HG03025 (cell line): ENCODE measurements at regions not wholly inside any gene's neighbourhood (a gene's known extent, or its start where the extent isn't known, plus 50 kb on each side); places are given as distances from the start of the nearest gene placed in this dataset.

Experiments used
- ATAC-seq: cut with Tn5 transposase; IDR thresholded peaks from one replicate; pipeline ENCODE4 v1.9.1; 2021; ENCODE audit warnings: mild to moderate bottlenecking, moderate library complexity; ENCODE audit not compliant: unreplicated experiment, low FRiP score

DNA sequence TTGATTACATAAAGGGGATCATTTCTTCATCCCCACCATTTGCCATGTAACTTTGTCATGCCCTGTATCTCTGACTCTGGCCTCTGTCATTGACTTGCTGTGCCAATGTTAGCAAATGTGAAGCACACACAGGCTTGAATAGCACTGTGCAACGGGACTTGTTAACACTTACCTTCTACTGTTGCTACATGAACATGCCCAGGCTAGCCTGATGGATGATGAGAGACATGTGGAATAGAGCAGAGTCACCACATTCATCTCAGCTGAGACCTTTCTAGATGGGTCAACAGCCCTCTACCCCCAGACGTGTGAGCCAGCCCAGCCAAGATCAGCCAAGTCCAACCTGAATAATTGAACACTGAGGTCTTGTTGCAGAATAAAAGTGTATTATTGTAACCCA, 162.1 kb upstream of the SALL1 start:
- ATAC-seq: no peak

DNA sequence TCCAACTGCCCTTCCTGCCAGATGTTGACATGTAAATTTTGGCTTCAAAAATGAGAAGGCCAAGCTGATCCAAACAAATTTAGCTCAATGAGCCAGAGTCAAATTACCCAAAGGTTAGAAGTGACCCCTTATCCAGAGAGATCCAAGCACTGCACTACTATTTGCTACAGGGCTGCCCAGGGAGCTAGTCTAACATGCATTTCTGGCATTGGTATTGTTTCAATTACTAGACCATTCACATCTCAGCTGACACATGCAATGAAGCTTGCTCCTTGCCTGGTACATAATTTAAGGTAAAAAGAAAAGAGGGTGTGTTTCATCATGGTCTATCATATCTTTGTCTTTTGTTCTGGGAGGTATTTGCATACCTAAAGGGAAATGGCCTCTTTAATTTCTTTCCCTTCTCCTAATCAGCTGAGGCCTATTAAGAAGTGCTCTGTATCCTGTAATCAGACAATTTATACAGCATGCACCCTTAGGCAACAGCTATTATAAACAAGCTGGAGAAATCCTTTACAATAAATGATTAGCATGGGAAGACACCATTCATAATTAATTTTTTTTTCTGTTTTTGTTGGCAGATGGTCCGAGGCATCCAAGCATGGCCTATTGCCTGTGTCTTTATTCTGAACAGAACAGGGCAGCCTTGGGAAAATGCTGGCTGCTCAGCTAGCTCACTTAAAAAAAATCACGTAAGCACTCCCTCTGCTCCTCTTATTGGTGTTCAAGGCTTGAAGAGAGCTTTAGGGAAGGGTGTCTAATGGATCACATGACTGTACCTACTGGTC, 161.5 kb upstream of the SALL1 start:
- ATAC-seq: no peak

DNA sequence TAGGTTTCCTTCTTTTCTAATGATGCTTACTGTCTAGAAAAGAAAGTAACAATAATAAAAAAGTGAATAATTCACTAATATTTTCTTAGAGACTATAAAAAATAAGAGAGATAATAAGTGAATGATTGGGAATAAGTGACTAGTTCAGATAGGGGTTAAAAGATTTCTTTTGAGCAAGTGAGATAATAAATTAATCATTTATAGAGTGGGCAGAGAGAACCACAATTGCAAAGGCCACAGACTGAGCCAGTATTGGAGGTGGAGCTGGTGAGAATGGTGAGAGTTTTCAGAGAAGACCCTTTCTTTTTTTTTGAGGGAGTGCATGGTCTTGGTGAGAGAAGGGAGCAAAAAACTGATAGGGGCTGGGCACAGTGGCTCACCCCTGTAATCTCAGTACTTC, 159.1 kb upstream of the SALL1 start:
- no peak for ATAC-seq

DNA sequence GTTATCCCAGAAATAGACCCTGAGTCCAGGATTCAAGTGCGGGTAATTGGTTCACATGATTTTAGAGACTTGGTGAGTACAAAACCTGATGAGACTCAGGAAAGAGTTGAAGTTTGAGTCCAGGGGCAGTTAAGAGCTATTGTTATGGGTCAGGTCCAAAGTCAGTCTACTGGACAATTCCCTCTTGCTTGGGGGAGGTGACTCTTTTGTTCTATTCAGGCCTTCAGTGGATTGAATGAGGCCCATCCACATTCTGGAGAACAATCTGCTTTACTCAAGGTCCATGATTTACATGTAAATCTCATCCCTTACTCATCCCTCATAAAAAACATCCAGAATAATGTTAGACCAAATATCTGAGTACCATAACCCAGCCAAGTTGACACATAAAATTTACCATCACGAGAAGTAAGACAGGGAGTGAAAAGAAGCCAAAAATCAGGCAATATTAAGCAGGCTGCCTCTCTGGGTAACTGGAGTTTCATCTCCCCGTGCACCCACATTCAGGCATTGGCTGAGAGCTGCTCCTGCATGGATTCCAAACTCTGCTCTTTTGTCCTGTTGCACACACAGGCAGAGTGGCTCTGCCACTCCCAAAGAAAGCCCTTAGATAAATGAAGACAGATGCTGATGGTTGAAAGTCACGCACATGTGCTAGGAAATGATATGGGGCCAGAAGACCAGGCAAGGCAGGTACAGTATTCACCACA, 156.0 kb upstream of the SALL1 start:
- no peak for ATAC-seq

DNA sequence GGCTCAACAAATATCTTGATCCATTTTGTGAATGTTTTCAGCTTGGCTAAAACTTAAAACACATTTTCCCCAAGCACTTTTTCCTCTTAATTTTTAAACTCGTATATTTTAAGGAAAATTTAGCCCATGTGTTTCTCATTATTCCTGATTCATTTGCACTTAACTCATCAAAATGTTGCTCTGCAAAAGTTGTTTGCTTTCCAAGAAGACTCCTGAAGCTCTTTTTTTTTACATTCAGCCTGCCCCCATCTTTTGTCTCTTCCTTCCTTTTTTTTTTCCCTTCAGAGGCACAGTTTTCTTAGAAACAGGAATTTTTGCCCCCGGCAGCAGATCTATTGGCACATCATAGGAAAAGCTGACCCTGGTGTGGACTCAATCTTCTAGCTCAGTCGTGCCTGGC, 155.0 kb upstream of the SALL1 start:
- no peak for ATAC-seq

DNA sequence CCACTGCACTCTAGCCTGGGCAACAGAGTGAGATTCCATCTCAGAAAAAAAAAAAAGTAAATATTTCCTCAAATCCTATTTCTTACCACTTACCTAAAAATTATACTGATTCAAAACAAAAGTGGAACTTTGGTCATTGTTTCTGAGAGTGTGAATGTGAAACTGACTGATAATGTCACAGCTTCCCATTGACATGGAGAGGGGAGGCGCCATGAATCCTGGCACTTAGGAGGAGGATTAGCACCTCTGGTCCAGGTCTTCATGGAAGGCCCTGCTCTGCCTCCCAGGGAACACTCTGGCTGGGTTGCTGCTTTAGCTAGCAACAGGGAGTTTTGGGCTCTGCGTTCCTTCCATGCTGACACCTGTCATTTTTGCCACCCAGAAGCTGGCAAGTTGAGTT, 154.3 kb upstream of the SALL1 start:
- ATAC-seq: no peak

DNA sequence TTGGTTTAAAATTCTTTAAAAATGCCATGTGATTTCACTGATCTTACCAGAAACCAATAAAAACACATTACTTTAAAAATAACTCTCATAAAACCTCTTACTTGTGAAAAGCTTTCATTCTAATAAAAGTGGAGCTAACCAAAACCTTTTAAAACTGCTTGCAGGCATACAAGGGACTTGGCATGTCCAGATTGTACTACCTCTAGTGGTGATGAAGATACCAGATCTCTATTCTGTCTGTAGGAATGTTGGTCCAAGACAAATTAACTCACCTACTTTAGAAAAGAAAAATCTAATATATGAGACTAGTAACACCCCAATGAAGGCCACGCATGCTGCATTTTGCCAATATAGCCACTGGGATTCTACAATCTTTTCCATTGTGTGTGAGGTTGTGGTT, 151.0 kb upstream of the SALL1 start:
- ATAC-seq: no peak

DNA sequence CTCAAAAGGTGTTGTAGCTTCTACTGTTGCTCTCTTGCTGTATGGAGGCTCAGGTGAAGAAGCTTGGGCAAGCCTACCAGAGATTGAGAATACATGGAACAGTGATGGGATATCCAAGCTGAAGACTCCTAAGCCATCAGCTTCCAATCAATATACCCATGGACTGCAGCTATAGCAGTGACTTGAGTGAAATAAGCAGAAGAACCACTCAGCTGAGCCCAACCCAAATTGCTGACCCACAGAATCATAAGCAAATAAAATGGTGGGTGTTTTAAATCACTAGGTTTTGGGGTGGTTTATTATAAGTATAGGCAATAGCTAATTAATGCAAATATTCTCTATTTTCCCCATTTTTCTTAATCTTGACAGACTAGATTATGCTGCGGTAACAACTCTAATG, 147.7 kb upstream of the SALL1 start:
- no peak for ATAC-seq

DNA sequence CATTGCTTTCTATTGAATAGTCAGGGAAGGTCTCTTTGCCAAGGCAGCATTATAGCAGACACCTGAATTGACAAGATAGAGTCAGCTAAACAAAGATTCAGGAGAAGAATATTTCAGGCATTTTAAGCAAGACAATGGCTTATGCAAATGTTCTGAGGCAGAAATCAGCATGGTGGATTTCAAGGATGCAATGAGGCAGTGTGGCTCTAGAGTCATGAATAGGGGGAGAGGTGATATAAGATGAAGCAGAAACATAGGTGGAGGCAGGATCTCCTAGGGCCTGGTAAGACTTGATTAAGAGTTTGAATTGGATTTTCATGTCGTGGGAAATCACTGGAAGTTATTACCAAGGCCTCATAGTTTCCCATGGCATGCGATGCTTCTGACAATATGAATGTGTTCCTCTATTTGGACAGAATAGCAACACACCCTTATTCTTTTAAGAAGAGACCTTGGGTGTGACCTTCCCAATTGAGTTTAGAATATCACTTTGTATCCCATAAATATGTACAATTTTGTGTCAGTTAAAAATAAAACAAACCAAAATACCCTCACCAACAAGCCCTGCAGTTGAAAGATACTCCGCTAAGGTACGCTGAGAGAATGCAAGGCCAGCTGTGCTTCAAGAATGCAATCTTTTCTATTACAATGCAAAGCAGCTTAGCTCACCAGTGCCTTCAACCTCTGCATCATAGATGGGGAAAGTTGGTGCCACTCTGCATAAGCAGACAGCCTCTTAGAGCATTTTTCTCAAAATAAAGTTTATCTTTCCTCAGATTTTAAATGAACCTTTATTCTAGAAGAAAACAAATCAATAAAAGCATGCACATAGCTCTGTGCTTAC, 139.6 kb upstream of the SALL1 start:
- no peak for ATAC-seq

DNA sequence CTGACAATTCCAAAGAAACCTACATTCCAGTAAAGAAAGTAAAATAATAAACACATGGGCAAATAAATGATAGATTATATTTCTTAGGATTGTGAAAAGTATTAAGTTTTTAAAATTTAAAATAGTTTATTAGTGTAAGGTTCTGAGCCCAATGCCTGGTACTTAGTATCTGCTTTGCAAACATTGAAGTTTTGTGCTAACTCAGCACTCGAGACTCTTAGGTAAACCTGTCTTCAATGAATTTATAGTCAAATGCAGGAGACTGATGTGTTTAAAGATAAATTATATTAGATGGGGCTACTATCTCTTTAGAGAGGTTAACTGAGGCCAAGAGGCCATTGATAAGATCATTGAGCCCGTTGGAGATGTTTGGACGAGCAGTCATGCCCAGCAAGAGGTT, 138.3 kb upstream of the SALL1 start:
- no peak for ATAC-seq

DNA sequence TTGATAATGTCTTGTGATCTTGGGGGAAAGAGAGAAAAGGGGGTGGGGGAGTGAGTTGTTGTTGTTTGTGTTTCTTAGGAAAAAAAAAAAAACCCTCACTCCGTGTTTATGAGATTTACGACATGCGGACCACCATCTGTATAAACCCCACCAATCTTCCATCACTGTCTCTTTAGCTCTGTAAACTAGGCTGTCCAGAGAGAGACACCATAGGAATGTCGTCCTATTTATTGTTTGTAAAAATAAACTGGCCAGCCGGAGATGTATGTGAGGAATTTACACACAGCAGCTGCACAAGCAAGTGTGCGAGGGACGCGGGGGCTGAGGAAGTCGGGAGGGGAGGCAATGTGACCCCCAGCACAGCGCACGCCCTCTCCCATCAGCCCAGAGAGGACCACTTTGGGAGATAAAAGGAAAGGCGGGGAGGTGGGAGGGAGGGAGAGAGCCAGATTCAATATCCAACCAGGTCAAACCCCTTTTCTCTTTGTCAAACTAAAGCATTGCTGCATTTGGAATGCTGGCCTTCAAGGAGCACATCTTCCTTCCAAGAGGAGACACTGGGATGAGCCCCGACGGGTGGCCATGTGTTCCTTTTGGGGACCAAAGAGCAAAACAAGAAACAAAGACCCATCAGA, 136.2 kb upstream of the SALL1 start:
- no peak for ATAC-seq

DNA sequence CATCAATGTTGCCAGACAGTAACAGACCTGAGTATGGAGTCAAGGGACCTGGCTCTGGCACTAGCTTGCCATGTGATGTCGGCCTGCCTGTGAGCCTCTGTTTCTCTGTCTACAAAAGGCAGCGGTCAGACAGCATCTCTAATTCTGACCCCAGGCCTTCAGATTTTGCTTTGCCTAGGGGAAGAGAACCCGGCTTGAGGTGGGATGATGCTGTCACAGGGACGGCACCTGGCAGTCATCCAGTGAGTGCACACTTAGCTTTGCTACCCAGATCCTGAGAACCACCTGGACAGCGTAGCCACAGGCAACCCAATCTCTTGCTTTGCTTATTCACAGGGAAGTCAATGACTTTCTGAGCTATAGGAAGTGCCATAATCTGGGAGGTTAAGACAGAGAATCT, 135.2 kb upstream of the SALL1 start:
- ATAC-seq: no peak

DNA sequence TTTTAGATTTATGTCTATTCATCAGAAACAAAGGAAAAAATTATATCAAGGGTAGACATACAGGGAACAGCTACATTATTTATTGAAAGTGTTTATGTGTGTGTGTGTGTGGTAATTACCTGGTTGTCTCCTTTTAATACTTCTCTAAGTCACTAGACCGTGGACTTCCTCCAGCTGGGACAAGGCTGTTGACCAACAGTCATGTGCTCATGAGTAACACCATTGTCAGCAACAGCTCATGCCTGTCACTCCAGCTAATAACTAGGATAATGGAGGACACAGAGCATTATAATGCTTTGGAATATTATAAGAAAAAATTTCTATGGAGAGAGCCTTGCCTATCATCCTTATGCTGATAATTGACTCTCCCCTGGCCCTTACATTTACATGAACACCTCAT, 125.3 kb upstream of the SALL1 start:
- ATAC-seq: no peak

DNA sequence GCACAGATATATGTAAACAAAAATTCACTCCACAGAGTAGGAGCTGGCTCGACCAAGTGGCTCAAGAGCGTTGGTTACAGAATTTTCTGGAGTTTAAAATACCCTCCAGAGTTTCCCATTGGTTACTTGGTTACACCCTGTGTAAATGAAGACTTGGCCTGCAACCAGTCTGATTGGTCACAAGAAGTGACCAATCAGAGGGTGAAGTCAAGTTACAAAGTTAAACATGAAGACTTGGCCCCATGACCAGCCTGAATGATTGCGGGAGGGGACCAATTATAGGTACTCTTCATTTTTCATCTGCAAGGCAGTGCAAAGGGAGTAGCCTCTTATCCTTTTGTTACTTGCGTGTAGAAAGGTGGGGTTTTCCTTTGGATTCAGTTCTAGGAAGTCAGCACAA, 121.3 kb upstream of the SALL1 start:
- ATAC-seq: no peak

DNA sequence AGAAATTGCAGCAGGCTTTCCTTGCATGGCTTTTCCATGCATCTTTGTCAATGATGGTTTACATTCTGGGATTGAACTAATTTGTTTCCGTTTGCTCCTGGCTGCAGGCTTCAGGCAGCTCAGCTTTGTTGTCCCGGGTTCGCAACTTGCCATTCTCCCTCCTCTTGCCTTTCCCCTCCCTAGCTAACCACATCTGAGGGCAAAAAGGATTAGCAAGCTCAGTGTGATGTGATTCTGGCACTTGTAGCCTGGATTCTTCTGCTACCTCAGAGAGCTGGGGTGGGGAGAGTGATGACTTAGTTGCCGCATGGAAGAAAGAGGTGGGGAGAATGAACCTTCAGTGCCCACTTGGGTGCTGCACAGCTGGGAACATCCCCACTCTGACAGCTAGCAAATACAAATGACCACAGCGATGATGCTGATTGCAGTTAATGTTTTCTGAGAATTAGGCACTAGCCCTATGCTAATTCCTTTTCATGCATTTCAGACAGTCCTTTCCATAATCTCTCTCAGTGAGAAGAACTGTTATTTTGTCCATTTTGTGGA, 120.2 kb upstream of the SALL1 start:
- ATAC-seq: no peak

DNA sequence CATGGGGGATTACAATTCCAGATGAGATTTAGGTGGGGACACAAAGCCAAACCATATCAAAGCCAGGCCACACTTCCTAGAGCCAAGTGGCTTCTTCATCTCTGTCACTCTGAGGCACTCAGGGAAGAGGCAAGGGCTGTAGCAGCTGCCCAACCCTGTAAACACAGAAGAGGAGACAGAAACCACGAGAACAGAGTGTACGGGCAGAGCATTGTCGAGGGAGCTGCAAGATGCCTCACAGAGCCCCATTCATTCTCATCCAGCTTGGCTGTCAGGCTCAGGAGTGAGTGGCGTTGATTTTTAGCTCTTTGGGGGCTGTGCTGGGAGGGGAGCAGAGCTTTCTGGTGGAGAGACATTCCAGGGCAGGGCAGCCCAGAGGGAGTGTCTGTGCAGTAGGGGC, 117.2 kb upstream of the SALL1 start:
- no peak for ATAC-seq

DNA sequence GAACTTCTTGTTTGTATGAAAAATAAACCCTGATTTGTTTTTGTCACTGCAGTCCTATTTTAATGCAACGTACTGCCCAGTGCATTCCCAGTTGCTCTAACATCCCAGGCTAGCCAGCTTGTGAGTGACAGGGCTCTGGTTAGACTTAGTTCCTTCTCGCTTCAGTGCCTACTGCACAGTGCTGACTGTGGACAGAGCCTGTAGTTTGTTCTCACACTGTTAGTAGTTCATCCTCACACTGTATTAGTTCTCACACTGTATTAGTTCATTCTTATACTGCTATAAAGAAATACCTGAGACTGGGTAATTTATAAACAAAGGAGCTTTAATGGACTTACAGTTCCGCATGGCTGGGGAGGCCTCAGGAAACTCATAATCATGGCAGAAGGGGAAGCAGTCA, 116.6 kb upstream of the SALL1 start:
- no peak for ATAC-seq

DNA sequence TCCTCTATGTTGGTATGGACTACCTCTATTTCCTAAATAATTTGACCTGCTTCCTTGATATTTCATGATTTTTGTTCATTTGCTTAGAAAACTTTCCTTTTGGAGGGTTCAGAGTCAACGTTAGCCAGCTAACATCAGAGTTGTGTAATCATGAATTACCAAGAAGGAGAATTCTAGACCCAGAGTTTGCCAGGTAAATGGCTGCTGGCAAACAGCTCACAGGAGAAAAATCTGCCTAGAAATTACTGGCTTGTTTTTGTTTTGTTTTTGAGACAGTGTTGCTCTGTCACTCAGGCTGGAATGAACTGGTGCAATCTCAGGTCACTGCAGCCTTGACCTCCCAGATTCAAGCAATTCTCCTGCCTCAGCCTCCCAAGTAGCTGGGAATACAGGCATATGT, 111.4 kb upstream of the SALL1 start:
- no peak for ATAC-seq

DNA sequence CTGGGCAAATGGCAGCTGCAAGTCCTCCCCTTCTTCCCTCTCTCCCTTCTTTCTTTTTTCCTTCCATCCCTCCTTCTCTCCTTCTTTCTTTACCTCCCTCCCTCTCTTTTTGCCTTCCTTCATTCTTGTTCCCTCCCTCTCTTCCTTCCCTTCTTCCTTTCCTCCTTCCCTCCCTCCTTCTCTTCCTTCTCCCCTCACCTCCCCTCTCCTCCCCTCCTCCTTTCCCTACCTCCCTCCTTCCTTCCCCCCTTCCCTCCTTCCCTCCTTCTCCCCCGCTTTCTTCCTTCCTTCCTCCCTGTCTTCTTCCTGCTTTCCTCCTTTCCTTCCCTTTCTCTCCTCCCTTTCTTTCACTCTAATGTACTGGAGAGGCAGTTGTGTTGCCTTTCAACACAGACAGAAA, 110.8 kb upstream of the SALL1 start:
- ATAC-seq: no peak

DNA sequence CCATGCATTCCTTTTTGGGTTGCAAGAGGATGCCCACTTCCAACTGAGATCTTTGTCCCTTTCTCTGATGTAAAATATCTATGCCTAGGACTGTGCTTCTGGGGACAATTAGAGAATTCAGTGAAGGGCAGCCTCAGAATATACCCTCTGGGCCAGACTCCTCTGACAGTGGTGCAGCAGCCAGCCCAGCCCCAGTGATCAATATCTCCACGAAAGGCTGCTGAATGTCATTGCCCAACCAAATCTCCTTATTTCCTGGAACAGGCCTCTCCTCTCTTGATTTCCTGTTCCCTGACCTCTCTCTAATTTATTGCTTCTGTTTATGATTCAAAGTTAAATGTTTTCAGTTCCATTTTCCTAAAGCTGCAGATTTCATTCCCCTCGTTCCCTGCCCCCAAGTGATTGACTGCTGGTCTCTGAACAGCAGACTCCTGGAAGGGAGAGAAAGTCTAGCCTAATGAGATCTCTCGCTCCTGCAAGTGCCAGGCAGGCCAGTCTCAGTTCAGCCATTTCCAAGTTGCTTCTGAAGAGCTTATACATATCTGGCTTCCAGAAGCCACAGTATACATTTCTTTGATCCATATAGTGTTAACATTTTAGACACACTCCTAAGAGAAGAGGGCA, 104.4 kb upstream of the SALL1 start:
- no peak for ATAC-seq
